ENCODE measurements at regions not wholly inside any gene's neighbourhood (a gene's known extent, or its start where the extent isn't known, plus 50 kb on each side); places are given as distances from the start of the nearest gene placed in this dataset.

DNA sequence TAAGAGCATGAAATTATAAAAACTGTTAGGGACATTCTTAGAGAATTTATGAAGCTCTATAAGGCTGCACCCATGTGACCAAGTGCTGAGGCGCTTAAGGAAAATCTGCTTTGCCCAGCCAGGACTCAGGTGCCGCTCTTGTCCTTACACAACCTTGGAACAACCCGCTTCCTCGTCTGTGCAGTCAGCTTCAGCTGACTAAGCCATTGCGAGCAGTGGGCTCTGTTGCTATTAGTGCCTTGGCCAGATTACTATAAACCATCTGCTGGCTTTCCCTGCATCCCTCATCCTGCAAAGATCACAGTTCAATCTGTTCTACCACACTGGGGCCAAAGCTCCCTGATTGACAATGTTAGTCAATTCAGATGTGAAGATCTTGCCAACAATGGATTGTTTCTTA, 89.1 kb upstream of the E2F3 start:
- no peak for DNase-seq (ENCODE audit: low read depth in 3 of 3, low spot score in 2 of 3)

DNA sequence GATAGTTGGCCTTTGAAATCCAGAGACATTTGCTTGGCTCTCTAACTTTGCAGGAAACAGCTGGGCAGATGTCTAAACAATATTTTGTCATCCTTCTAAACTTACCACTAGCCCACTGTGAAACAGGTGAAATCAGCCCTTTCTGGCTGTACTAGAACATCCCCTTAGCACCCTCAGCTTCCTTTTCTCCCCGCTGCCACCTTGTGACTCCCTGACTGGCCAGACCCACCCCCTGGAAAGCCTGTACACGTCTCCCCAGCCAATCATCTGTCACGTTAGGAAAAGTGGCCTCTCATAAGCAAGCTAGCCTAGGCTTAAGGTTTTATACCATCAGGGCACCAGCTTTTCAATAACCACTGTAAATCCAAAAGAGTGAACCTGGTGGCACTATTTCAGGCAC, 88.6 kb upstream of the E2F3 start:
- DNase-seq (ENCODE audit: low read depth in 3 of 3, low spot score in 2 of 3) = no peak

DNA sequence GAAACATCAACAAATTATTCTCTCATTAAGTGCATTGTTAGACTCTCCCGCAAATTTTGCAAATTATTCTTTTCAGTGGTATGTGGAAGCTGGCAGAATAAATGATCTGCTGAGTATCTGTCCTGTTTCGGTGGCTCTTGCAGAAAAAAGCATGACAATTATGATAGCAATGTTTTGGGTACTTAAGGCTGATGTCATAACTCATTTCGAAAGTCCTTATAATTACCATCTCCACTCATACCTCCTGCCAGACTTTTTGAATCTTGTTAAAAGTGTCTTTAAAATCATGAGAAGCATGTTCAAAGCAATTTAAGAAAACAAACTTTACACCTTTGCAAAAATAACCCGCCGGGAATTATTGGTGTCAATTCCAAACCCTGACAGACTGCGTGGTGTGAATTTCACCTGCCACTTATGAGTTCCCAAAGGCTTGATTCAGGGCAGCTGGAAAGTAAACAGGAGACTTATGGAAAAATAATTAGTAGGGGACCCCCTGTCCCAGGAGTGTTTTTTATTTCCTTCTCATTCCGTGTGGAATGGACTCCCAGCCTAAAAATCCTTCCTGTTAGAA, 87.6 kb upstream of the E2F3 start:
- no peak for DNase-seq (ENCODE audit: low read depth in 3 of 3, low spot score in 2 of 3)

DNA sequence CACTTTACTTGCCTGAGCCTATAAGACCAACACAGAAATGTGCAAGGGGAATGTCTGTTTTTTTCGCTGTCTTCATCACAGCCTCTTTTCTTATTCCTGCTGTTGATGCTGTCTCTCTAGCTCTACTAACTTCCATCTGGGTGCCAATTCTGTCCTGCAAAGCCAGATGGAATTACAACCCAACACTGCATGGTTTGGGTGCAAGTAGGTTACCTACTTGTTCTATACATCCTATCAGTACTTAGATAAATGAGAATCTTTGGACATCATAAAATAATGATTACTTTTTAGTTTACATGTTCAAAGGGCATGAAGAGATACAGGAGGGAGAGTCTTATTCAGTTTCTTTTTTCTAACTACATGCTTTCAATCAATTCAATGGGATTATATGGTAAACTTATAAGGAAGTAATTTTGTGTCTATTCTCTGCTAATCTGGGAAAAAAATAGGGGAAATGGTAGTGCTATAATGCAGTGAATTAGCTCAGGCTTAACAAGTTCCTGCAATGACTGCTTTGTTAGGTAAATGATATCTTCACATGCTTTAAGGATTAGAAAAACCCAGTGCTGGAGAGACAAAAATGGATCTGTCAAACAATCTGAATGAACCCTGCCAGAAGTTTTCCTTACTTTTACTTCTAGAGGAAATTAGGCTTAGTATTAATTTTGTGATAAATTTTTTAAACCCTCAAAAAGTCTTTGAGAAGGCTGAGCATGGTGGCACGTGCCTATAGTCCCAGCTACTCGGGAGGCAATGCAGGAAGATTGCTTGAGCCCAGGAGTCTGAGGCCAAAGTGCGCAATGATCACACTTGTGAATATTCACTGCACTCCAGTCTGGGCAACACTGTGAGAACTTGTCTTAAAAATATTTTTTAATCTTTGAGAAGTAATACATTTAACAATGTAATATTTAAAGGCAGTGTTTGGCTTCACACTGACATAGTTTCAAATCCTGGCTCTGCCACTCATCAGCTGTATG, 86.5 kb upstream of the E2F3 start:
- DNase-seq (ENCODE audit: low read depth in 3 of 3, low spot score in 2 of 3) = no peak

DNA sequence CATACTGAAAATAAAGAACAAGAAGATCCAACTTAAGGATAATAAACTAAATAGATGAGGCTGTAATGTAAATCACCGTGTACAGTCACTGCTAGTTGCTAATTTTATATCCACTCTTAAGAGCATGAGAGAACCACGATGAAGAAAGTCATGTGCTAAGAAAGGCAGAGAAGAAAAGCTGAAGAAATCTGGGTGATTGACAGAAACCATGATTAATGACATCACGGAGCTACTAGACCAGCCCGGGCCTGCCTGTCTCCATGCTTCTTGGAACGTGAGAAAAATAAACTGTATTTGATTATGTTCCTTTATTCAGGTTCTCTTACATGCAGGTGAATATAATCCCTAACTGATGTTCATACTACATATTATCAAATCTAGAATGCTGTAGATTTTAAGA, 84.2 kb upstream of the E2F3 start:
- no peak for DNase-seq (ENCODE audit: low read depth in 3 of 3, low spot score in 2 of 3)

DNA sequence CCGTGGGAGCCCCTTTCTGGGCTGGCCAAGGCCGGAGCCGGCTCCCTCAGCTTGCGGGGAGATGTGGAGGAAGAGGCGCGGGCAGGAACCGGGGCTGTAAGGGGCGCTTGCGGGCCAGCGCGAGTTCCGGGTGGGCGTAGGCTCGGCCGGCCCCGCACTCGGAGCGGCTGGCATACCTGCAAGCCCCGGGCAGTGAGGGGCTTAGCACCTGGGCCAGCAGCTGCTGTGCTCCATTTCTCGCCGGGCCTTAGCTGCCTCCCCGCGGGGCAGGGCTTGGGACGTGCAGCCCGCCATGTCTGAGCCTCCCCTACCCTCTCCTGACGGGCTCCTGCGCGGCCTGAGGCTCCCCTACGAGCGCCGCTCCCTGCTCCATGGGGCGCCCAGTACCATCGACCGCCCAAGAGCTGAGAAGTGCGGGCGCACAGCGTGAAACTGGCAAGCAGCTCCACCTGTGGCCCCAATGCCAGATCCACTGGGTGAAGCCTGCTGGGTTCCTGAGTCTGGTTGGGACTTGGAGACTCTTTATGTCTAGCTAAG, 82.8 kb upstream of the E2F3 start:
- no peak for DNase-seq (ENCODE audit: low read depth in 3 of 3, low spot score in 2 of 3)

DNA sequence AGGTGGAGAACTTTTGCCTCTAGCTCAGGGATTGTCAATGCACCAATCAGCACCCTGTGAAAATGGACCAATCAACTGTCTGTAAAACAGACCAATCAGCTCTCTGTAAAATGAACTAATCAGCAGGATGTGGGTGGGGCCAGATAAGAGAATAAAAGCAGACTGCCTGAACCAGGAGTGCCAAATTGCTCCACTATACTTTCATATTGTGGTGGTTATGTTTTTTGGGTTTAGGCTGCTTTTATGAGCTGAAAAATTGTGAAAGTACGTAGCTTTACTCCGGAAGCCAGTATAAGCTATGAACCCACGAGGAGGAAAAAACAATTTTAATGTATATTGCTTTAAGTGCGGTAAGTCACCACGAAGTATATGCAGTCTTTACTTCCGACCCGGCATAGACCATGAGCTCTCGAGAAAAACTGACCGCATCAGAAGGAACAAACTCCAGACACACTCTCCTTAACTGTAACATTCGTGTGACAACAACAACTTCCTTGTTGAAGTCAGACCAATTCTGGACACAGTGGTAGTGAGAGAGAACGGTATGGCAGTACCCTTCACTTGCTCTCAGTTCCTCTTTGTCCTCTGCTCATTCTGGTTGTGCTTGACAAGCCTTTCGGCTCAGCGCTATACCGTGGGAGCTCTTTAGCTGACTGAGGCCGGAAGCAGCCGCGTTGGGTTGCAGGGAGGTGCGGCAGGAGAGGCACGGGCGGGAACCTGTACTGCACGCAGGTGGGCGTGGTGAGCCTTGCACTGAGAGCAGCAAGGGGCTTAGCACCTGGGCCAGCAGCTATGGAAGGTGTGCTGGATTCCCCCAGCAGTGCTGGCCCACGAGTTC, 81.9 kb upstream of the E2F3 start:
- no peak for DNase-seq (ENCODE audit: low read depth in 3 of 3, low spot score in 2 of 3)

DNA sequence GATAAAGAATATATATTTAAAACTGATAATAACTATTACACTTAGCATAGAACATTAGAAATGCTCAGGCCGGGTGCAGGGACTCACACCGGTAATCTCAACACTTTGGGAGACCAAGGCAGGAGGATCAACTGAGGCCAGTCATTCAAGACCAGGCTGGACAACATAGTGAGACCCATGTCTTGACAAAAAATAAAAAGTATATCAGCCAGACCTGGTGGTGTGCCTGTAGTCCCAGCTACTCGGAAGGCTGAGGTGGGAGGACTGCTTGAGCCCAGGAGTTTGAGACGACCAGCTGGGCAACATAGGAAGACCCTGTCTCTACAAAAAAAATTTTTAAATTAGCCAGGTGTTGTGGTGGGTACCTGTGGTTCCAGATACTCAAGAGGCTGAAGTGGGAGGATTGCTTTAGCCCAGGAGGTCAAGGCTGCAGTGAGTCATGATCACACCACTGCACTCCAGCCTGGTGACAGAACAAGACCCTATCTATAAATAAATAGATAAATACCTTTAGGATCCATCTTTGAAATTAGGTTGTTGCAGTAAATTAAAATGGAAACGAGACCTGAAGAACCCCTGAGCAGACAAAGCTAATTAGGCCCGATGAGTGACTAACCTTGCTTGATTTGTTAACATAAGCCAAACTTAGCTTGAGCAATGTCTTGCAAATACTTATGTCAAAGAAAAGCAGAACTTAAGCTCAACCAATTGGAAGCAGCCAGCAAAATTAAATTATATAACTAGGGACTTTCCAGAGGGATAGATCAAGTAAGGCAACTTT, 75.8 kb upstream of the E2F3 start:
- DNase-seq (ENCODE audit: low read depth in 3 of 3, low spot score in 2 of 3) = no peak

DNA sequence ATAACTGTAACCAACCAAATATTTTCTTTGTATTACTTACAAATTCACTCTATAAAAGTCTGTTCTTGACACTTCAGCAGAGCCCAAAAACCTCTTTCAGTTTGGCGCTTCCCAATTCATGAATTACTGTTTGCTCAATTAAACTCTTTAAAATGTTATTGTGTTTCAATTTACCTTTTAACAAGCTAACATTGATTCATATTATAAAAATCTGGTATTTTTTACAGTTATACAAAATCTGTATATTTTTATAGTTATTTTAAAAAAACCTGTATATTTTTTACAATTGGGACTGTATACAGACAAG, 75.3 kb upstream of the E2F3 start:
- DNase-seq (ENCODE audit: low read depth in 3 of 3, low spot score in 2 of 3) = no peak

DNA sequence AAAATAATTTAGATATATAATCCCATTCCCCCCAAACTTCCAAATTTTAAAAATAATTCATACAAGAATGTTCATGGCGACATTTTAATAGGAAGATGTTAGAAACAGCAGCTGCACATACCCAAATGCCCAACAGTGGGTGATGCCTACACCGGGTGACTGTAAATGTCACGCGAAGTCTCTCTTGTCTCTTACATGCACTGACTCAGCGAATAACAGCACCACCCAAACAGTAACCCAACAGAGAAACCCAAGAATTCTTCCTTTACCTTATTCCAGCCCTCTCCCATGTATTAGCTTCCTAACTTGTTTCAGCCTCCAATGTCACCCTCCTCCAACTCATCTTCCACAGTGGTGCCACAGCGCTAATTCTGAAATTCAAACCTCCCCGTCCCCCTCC, 74.5 kb upstream of the E2F3 start:
- no peak for DNase-seq (ENCODE audit: low read depth in 3 of 3, low spot score in 2 of 3)

DNA sequence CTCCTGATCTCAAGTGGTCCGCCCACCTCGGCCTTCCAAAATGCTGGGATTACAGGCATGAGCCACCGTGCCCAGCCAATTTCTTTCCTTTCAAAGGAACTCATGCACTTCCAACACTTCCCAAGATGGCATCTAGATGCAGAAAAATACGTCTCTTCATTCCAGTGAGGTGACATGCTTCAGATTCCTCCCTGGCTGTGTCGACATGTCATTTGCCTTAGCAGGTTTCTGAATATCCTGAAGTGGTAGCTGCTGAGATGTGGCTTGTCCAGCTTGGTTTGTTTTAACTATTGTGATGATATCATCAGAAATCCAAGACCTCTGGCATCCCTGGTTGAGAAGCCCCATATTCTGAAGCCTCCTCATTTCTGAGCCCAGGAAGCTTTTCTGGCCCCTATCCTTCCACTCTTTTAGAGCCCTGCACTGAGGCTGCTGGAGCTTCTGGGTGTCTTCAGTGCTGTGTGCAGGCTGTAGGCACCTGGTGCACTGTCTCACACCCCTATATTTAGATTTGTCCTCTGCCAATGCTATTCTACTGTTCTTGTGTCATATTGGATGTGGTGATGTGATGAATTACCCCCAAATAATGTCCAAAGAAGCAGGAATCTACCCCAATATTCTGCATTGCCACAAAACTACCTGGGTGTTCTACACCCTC, 73.3 kb upstream of the E2F3 start:
- no peak for DNase-seq (ENCODE audit: low read depth in 3 of 3, low spot score in 2 of 3)

DNA sequence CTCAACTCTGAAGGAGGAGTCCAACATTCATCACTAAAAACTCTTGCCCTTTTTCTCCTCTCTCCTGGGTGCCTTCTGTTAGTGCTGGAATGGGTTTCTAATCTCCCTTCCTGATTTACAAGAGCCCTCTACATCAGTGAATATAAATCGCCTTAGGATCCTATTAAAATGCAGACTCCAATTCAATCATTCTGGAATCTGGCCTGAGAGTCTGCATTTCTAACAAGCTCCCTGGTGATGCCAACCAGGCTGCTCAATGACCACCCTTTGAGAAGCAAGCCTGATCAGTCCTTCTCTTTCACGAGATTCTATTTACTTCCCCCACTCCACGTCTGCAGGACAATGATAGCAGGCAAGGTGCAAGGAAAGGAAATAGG, 72.8 kb upstream of the E2F3 start:
- no peak for DNase-seq (ENCODE audit: low read depth in 3 of 3, low spot score in 2 of 3)

DNA sequence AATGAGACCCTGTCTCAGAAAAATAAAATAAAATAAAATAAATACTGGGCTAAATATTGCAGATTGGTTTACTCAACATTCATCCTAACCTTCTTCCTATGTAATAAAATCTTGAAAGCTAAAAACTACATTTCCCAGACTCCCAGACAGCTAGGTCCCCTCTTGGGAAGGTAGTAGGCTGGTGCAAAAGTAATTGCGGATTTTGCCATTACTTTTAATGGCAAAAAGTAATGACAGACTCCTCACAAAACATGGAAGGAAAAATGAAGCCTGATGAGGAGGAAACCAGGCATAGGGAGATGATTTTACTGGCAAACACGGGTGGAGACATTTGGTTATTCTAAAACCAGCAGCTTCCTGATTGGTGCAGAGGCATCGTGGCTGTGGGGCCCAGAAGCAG, 70.6 kb upstream of the E2F3 start:
- no peak for DNase-seq (ENCODE audit: low read depth in 3 of 3, low spot score in 2 of 3)

DNA sequence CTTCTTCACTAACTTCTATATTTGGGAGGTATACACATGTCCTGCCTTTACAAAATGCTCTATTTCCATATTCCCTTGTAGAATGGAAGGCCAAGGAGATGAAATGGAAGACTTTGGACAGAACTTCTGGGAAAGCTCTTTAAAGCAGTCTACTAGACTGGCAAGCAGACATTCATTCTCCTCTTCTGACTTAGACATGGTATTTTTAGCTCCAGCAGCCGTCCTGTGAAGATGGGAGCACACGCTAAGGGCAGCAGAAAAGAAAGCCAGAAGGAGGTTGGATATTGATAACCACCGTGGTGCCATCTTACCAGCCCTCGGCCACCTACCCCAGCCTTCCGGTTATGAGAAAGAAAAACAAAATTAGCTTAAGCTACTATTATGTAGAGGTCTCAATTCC, 70.1 kb upstream of the E2F3 start:
- no peak for DNase-seq (ENCODE audit: low read depth in 3 of 3, low spot score in 2 of 3)

DNA sequence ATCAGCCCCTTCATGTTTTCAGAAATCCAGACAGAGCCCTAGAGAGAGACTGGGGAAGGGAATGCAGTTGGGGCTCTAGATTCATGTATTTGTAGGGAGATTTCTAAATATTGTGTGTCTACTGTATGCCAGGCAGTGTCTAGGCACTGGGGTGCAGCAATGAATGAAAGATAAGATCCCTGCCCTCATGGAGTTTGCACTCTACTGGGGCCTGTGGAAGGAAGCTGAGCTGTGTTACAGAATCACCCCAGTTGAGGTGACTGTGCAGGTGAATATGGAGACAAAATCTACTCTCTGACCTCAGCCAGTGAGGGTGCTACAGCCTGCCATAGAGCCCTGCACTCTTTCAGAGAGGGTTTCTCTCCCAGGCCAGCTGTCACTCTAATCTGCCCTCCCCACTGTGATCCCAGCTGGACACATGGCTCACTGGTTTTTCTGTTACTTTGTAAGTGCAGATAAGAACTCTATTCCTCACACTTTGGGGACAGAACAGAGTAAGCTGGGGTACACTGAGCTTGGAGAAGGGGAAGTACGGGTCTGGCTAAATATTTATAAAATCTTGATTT, 69.2 kb upstream of the E2F3 start:
- DNase-seq (ENCODE audit: low read depth in 3 of 3, low spot score in 2 of 3) = no peak

DNA sequence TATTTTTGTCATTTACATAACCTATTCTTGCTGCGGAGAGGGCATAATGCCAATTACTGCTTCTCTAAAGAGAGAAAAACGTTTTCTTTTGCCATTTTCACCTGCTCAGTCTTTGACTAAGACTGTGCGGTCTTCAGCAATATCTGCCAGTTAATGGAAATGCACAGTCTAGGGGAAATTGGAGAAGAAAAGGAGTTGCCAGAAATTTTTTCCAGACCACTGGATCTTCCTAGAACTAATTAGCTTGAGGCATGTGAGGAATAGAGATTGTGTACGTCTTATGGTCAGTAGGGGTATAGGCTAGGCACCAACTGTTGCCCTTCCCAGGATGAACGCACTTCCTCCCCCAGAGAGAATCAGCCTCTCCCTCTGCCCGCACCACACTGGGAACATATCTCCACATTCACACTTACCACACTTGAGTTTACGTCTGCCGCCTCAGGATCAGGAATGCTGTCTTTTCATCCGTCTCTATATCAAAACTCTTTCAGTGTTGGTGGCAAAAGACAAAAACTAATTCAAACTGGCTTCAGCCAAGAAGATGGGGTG, 67.9 kb upstream of the E2F3 start:
- no peak for DNase-seq (ENCODE audit: low read depth in 3 of 3, low spot score in 2 of 3)

DNA sequence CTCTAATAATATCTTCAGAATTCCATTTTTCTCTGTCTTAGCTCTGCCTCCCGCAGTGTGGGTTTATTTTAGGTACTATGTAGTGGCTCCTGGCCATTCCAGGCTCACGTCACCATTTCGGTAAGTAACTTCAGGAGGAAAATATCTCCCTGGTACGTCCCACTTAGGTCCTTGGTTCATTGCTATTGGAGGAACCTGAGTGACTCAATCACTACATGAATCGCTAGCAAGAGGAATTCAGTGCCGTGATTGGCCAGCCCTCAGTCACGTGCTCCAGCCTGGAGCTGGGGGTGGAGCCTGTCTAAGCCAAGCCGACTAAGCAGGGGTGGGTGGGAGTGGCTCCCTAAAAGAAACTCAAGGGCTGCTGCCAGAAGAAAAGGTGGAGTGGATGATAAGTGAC, 67.3 kb upstream of the E2F3 start:
- no peak for DNase-seq (ENCODE audit: low read depth in 3 of 3, low spot score in 2 of 3)

DNA sequence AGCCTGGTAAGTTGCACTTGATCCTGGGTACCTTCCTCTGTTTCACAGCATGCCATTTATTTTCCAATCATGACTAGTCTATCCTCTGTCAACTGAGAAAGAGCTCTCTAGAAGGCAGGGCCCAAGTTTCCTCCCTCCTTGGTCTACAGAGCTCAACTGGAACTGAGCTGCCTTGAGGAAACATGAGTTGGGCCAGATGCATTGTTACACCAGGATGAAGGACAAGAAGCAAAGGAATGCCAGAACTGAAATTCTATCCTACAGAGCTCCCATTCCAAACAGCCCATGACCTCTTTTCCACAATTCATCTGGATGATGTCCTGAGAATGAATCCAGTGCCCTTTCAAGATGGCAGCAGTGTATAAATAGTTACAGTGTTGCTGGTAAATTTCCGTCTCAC, 66.7 kb upstream of the E2F3 start:
- DNase-seq (ENCODE audit: low read depth in 3 of 3, low spot score in 2 of 3) = no peak

DNA sequence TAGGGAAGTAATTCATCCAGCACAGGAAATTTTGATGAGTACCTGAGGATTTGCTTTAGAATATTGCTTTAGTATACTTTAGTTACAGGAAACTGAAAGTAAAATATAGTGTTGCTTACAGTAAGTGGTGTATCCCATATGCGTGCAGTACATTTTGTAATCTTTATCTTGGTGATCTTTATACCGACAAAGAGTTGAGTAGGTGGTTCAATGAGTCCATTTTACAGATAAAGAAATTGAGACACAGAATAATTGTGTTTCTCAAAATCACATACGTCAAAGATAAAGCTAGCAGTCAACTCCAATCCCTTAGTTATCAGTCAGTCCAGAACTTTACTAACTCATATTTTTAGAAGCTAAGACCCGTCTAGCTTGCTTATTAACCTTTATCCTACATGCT, 65.8 kb upstream of the E2F3 start:
- no peak for DNase-seq (ENCODE audit: low read depth in 3 of 3, low spot score in 2 of 3)

DNA sequence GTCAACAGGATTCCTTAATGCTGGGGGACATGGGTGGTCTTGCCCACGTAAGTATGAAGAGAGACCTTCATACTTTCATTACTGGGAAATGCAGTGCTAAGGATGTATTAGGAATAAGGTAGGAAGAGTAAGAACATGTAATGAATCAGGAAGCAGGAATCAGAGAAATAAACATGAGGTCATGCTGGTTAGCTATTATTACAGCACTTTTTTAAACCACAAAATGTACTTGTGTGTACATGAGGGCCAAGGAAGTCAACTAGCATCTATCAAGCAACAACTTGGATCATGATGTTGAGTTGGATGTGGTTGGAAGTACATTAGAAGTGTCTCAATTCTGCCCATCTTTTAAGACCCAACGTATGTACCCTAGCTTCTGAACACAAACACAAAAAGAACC, 63.5 kb upstream of the E2F3 start:
- no peak for DNase-seq (ENCODE audit: low read depth in 3 of 3, low spot score in 2 of 3)

All from right renal cortex interstitium (tissue), 3 donors.